ENCODE measurements at regions not wholly inside any gene's neighbourhood (a gene's known extent, or its start where the extent isn't known, plus 50 kb on each side); places are given as distances from the start of the nearest gene placed in this dataset.

DNA sequence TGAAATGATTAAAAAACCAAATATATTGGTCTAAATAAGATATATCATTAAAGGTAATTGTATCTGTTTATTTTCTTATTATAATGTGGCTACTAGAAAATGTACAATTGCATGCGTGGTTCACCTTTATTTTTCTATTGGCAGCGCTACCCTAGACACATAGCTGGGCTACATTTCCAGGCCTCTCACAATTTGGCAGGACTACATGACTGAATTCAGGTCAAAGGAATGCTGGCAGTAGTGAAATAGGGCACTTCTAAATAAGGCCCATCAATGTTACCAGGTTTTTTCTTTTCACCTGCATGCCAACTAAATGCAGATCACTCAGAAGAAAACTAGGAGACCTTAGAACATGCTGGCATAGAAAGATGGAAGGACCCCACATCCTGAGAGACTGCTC is 1072.9 kb upstream of the SLIT2 start:
- Histone ChIP-seq H3K36me3 (ENCODE audit: control insufficient read depth in 2 of 2, extremely low read depth in 1 of 2, insufficient read depth in 2 of 2, low read length in 2 of 2) (no peaks in the 10 kb centered on the region), H3K4me1 (ENCODE audit: control insufficient read depth, extremely low read depth, insufficient read depth, low read length) (no peaks in the 10 kb centered on the region), H2AFZ (ENCODE audit: low read depth, low read length) (no peak overlapping the region), H3K4me3 (replicated peaks in 1 of 3; ENCODE audit: insufficient read depth in 1 of 3, low read depth in 1 of 3, low read length in 3 of 3) (no peak overlapping the region), H3K9me3 (replicated peaks; ENCODE audit: control insufficient read depth, insufficient read depth, low read length) (no peaks in the 10 kb centered on the region), H3K27me3 (ENCODE audit: control insufficient read depth in 2 of 2, insufficient read depth in 2 of 2, low read length in 2 of 2) (no peaks in the 10 kb centered on the region), H3K9ac (replicated peaks; ENCODE audit: extremely low read depth, insufficient read depth, low read length) (no peak overlapping the region), H3K27ac (ENCODE audit: insufficient read depth, low read depth, low read length) (no peak overlapping the region), H4K20me1 (replicated peaks; ENCODE audit: control insufficient read depth, extremely low read depth, insufficient read depth, low read length) (no peaks in the 10 kb centered on the region), H3K9me1 (replicated peaks; ENCODE audit: control insufficient read depth, extremely low read depth, insufficient read depth, low read length) (no peaks in the 10 kb centered on the region), H3K79me2 (ENCODE audit: control insufficient read depth, insufficient read depth, low read length) (no peaks in the 10 kb centered on the region), H3K4me2 (ENCODE audit: insufficient read depth, low read length) (no peak overlapping the region)
- dilution Hi-C loops (cut with MboI; ENCODE audit: extremely low pct_ligation_motif_present, low sequenced_read_pairs): no loop called here
- BruUV-seq (replicated peaks): no TSS peak
- TF ChIP-seq CTCF (IDR thresholded peaks at IDR 0.05; ENCODE audit: extremely low read depth in 1 of 2, insufficient read depth in 1 of 2, low read depth in 1 of 2, low read length in 2 of 2) (no peak), POLR2AphosphoS5 (IDR thresholded peaks at IDR 0.05; ENCODE audit: insufficient read depth, low read depth, low read length) (no peak), JUN (IDR thresholded peaks at IDR 0.05; ENCODE audit: borderline replicate concordance, insufficient read depth, insufficient read length, low read depth) (no peak)
- ChIA-PET POLR2A (no interaction called here), CTCF (interaction anchor here (1.7 kb wide), 1 partner anchor 1069 kb away, joined by 5 read pairs; no protein-coding TSS in a partner anchor)
- intact Hi-C loops (cut with micrococcal nuclease): no loop called here
- no peak for DNase-seq (ENCODE audit: low read depth, low spot score)
- FAIRE-seq: no peak

DNA sequence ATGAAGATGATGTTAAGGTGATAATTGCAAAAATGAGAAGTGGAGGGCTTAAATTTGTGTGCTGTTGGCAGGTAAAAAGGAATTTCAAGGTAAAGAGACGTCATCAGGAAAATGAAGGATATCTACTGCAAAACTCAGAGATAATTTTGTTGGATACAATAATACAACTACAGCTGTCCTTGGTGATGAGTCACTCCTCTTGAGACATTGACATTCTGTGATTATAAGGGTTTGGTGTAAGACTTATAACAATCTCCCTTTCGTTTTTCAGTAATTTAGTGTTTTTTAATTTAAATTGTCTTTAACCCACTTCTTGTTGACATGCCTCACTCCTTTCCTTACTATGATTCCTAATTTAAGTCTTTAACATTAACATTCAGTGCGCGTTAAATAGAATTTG is 1074.1 kb upstream of the SLIT2 start:
- TF ChIP-seq CTCF (IDR thresholded peaks at IDR 0.05; ENCODE audit: extremely low read depth in 1 of 2, insufficient read depth in 1 of 2, low read depth in 1 of 2, low read length in 2 of 2): no peak
- no peak for TF ChIP-seq EZH2 (IDR thresholded peaks at IDR 0.05; ENCODE audit: borderline replicate concordance, low read depth, low read length, severe bottlenecking)
- TF ChIP-seq, protein P1, sequence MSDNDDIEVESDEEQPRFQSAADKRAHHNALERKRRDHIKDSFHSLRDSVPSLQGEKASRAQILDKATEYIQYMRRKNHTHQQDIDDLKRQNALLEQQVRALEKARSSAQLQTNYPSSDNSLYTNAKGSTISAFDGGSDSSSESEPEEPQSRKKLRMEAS (IDR thresholded peaks at IDR 0.05; ENCODE audit: insufficient read depth, insufficient read length): no peak
- no peak for TF ChIP-seq JUN (IDR thresholded peaks at IDR 0.05; ENCODE audit: borderline replicate concordance, insufficient read depth, insufficient read length, low read depth)
- TF ChIP-seq POLR2A (IDR thresholded peaks at IDR 0.05; ENCODE audit: low read depth, low read length): no peak
- no peak for TF ChIP-seq FOS (IDR thresholded peaks at IDR 0.05; ENCODE audit: borderline replicate concordance, insufficient read depth, low read length)
- TF ChIP-seq POLR2AphosphoS5 (IDR thresholded peaks at IDR 0.05; ENCODE audit: insufficient read depth, low read depth, low read length): no peak
- no peak for TF ChIP-seq GATA2 (IDR thresholded peaks at IDR 0.05; ENCODE audit: insufficient read depth, insufficient read length, low read depth, low read length)
- no peak for TF ChIP-seq MYC (IDR thresholded peaks at IDR 0.05; ENCODE audit: low read depth, low read length)
- H4K20me1 ChIP-seq (replicated peaks; ENCODE audit: control insufficient read depth, extremely low read depth, insufficient read depth, low read length): no peaks in the 10 kb centered on the region
- no peak for FAIRE-seq
- POLR2A ChIA-PET: no interaction called here
- H3K4me3 ChIP-seq (replicated peaks in 1 of 3; ENCODE audit: insufficient read depth in 1 of 3, low read depth in 1 of 3, low read length in 3 of 3): no peak overlapping the region
- no peak overlapping the region for H3K4me2 ChIP-seq (ENCODE audit: insufficient read depth, low read length)
- H3K9ac ChIP-seq (replicated peaks; ENCODE audit: extremely low read depth, insufficient read depth, low read length): no peak overlapping the region
- no peaks in the 10 kb centered on the region for H3K4me1 ChIP-seq (ENCODE audit: control insufficient read depth, extremely low read depth, insufficient read depth, low read length)
- no peak overlapping the region for H3K27ac ChIP-seq (ENCODE audit: insufficient read depth, low read depth, low read length)
- dilution Hi-C loops (cut with MboI; ENCODE audit: extremely low pct_ligation_motif_present, low sequenced_read_pairs): no loop called here
- CTCF ChIA-PET: no interaction called here
- no TSS peak for BruUV-seq (replicated peaks)
- intact Hi-C loops (cut with micrococcal nuclease): no loop called here
- no peaks in the 10 kb centered on the region for H3K9me1 ChIP-seq (replicated peaks; ENCODE audit: control insufficient read depth, extremely low read depth, insufficient read depth, low read length)
- no peaks in the 10 kb centered on the region for H3K9me3 ChIP-seq (replicated peaks; ENCODE audit: control insufficient read depth, insufficient read depth, low read length)
- no peaks in the 10 kb centered on the region for H3K36me3 ChIP-seq (ENCODE audit: control insufficient read depth in 2 of 2, extremely low read depth in 1 of 2, insufficient read depth in 2 of 2, low read length in 2 of 2)
- H3K79me2 ChIP-seq (ENCODE audit: control insufficient read depth, insufficient read depth, low read length): no peaks in the 10 kb centered on the region
- H3K27me3 ChIP-seq (ENCODE audit: control insufficient read depth in 2 of 2, insufficient read depth in 2 of 2, low read length in 2 of 2): no peaks in the 10 kb centered on the region
- DNase-seq (ENCODE audit: low read depth, low spot score): no peak
- H2AFZ ChIP-seq (ENCODE audit: low read depth, low read length): no peak overlapping the region

All from endothelial cell of umbilical vein (primary cell).